CD4-positive, alpha-beta T cell treated with Interleukin-4 for 4 hours (primary cell): ENCODE measurements at regions not wholly inside any gene's neighbourhood (a gene's known extent, or its start where the extent isn't known, plus 50 kb on each side); places are given as distances from the start of the nearest gene placed in this dataset.

ENCODE experiments used
- DNase-seq: peaks from one replicate; pipeline ENCODE4 v3.0.0-alpha.2; 2020

GRCh38 chr1:201778279-201779065 lies 50.5 kb upstream of the IPO9 start:
- DNase-seq = no peak
